ENCODE measurements at regions not wholly inside any gene's neighbourhood (a gene's known extent, or its start where the extent isn't known, plus 50 kb on each side); places are given as distances from the start of the nearest gene placed in this dataset.

- TF ChIP-seq LCORL (IDR thresholded peaks at IDR 0.05), result no peak
- TF ChIP-seq LCORL (CRISPR knock-in tag; IDR thresholded peaks at IDR 0.05), result no peak
- TF ChIP-seq ZNF407 (CRISPR knock-in tag; IDR thresholded peaks at IDR 0.05; ENCODE audit: not compliant biosample characterization), result no peak
- no peak for TF ChIP-seq FOXJ3 (CRISPR knock-in tag; IDR thresholded peaks at IDR 0.05; ENCODE audit: borderline replicate concordance)
- TF ChIP-seq CCAR2 (optimal IDR thresholded peaks at IDR 0.05; ENCODE audit: low read depth, low read length), result no peak
- no peak for TF ChIP-seq ZNF772 (CRISPR knock-in tag; IDR thresholded peaks at IDR 0.05)
- TF ChIP-seq POGZ (CRISPR knock-in tag; IDR thresholded peaks at IDR 0.05), result no peak
- TF ChIP-seq EEA1 (CRISPR knock-in tag; IDR thresholded peaks at IDR 0.05; ENCODE audit: borderline replicate concordance), result no peak
Measured at GRCh38 chr2:234145057-234145456, 94.6 kb downstream of the SPP2 start (continued).

All from HepG2 (cell line).